ENCODE measurements at regions not wholly inside any gene's neighbourhood (a gene's known extent, or its start where the extent isn't known, plus 50 kb on each side); places are given as distances from the start of the nearest gene placed in this dataset.

GRCh38 chr5:88393716-88394535, 125.3 kb upstream of the TMEM161B start:
- Histone ChIP-seq H2BK20ac (ENCODE audit: low read depth, low read length) (no peak overlapping the region), H3K27ac (ENCODE audit: insufficient read depth, low read length) (no peak overlapping the region), H3K36me3 (ENCODE audit: control insufficient read depth, insufficient read depth, low read length) (no peaks in the 10 kb centered on the region), H2BK5ac (ENCODE audit: low read depth, low read length, poor library complexity, severe bottlenecking) (no peak overlapping the region), H2AK5ac (ENCODE audit: low read depth, low read length) (no peak overlapping the region), H4K20me1 (ENCODE audit: insufficient read depth, low read length) (no peaks in the 10 kb centered on the region), H3K4me3 (ENCODE audit: insufficient read depth, low read depth, low read length) (no peak overlapping the region), H3K23ac (ENCODE audit: low read depth, low read length) (no peak overlapping the region), H2BK15ac (ENCODE audit: low read depth, low read length) (no peak overlapping the region), H3K27me3 (ENCODE audit: control insufficient read depth, insufficient read depth, low read length) (no peaks in the 10 kb centered on the region), H3K9ac (ENCODE audit: low read depth, low read length) (no peak overlapping the region), H3K14ac (replicated peaks; ENCODE audit: low read depth, low read length) (no peak overlapping the region), H4K8ac (ENCODE audit: low read depth in 2 of 2, low read length in 2 of 2) (no peak overlapping the region), H3K9me3 (ENCODE audit: control insufficient read depth, insufficient read depth, low read length) (no peaks in the 10 kb centered on the region), H3K4me2 (ENCODE audit: low read depth, low read length) (no peak overlapping the region), H2AFZ (replicated peaks; ENCODE audit: low read length, poor library complexity) (no peak overlapping the region), H3K18ac (ENCODE audit: low read depth, low read length) (no peak overlapping the region), H3K9me1 (ENCODE audit: insufficient read depth, low read length) (no peaks in the 10 kb centered on the region), H3K56ac (ENCODE audit: extremely low read depth, insufficient read depth, low read length) (no peak overlapping the region), H4K91ac (ENCODE audit: insufficient read depth, low read depth, low read length) (no peak overlapping the region), H3K4me1 (ENCODE audit: control insufficient read depth, insufficient read depth, low read length) (no peaks in the 10 kb centered on the region), H2BK120ac (ENCODE audit: low read depth, low read length) (no peak overlapping the region), H3K79me1 (ENCODE audit: low read depth in 1 of 2, low read length in 2 of 2) (no peaks in the 10 kb centered on the region), H3K4ac (ENCODE audit: low read depth, low read length) (no peak overlapping the region), H4K5ac (ENCODE audit: low read depth, low read length) (no peak overlapping the region), H2AK9ac (replicated peaks; ENCODE audit: low read depth, low read length, poor library complexity) (no peak overlapping the region)
- dilution Hi-C loops (cut with HindIII; ENCODE audit: low sequenced_read_pairs, unreplicated experiment) = no loop called here
- in situ Hi-C loops (cut with MboI; ENCODE audit: low sequenced_read_pairs) = no loop called here
- TF ChIP-seq MAZ (IDR thresholded peaks at IDR 0.05; ENCODE audit: borderline replicate concordance, low read depth, low read length) (no peak), SMC3 (IDR thresholded peaks at IDR 0.05; ENCODE audit: low read depth, low read length) (no peak)
- BruUV-seq (replicated peaks) = no TSS peak
- WGBS, 2 experiments (ENCODE audit: extremely low coverage in 2 of 2, insufficient read length in 1 of 2) = no CpG with 5 or more reads among the region's 7 CpGs
- ChIA-PET POLR2A (ENCODE audit: unreplicated experiment) (no interaction called here), CTCF (interaction anchor here (0.7 to 0.8 kb wide), 2 partner anchors 8 to 30 kb away, joined by 3 read pairs; no protein-coding TSS in a partner anchor)
- DNase-seq (no peak), ATAC-seq (ENCODE audit: low read depth) (no peak)
- intact Hi-C loops (cut with micrococcal nuclease) = loop anchor here (10.0 kb wide), 1 partner anchor 189 kb away; no protein-coding TSS in a partner anchor

All from IMR-90 (cell line).